Skeletal muscle cell (primary cell): ENCODE measurements at regions not wholly inside any gene's neighbourhood (a gene's known extent, or its start where the extent isn't known, plus 50 kb on each side); places are given as distances from the start of the nearest gene placed in this dataset.
A peak's percentile ranks its signal among the peaks of the same experiment; 100 is the strongest.
"Not testable (repeated sequence)": the region's sequence is repeated elsewhere in the genome, so short reads cannot be mapped to it uniquely, and the experiment has no call there.

Source experiments
- DNase-seq: peaks from one replicate; pipeline ENCODE4 v3.0.0-alpha.2; 2010; ENCODE audit warnings: low read depth
- H3K4me3 ChIP-seq: 2 replicates; pipeline ENCODE4 v1.5.1; 2011; ENCODE audit warnings: low read depth, mild to moderate bottlenecking, control low read depth, low read length, moderate library complexity

DNA sequence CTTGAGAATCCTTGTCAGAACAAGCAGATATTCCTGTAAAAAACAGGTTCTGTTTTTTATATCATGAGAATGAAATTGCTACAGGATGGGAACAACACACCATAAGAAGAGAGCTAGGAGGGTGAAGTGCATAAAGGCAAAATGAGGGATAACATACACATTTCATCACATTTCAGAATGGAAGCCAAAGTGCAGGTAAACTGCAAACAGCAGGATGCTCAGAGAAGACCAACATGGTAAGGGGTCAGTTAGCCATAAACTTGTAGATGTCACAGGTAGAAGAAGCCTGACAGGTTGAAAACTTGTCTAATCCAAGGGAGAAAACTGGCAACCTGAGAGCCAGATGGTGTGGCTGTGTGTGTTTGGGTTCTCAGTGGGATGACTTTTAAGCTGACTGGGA lies 88.9 kb upstream of the FAT1 start:
- DNase-seq = no peak
- no peak overlapping the region for H3K4me3 ChIP-seq

DNA sequence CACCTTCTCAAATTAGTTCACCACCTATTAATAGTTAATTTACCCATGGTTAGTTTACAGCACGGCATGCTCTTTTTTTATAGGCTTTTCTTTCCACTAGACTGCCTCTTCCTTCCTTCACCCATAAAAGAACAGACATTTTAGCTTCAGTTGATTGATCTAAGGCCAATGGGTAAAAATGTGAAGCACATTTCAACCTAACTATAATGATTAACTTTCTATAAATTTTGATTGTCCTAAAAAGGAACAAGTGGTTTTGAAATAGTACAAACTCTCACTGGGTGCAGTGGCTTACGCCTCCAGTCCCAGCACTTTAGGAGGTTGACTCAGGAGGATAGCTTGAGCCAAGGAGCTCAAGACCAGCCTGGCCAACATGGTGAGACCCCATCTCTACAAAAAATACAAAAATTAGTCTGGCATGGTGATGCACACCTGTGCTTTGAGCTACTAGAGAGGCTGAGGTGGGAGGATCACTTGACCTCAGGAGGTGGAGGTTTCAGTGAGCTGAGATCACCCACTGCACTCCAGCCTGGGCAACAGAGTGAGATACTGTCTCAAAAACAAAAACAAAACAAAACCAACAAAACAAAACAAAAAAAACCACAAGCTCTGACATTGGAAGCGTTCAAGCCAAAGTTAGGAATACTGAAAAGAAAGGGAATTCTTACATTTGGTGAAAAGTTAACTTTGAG lies 89.9 kb upstream of the FAT1 start:
- H3K4me3 ChIP-seq = no peak overlapping the region
- DNase-seq = no peak

DNA sequence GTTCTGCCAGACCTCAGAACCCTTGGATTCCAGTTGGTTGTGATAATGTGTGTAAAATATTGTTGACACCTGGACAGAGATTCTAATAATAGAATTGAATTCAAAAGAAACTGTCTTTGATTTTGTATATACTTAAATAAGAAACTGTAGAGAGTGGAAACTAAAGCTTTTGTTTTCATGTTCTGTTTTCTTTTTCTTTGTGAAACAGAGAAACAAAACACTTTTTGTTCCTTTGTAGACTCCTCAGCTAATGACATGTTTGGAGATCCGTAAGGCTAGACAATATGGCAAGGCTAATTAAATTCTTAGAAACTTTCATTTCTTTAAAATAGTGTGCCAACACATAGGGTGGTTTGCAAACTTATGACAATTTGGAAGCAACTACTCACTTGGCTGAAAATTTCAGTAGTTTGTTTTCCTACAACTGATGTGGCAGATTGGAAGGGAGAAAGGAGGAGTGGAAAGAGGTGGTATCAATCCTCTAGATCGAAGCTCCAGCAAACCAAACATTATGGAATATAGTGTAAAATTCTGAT lies 90.9 kb upstream of the FAT1 start:
- DNase-seq = no peak
- no peak overlapping the region for H3K4me3 ChIP-seq

DNA sequence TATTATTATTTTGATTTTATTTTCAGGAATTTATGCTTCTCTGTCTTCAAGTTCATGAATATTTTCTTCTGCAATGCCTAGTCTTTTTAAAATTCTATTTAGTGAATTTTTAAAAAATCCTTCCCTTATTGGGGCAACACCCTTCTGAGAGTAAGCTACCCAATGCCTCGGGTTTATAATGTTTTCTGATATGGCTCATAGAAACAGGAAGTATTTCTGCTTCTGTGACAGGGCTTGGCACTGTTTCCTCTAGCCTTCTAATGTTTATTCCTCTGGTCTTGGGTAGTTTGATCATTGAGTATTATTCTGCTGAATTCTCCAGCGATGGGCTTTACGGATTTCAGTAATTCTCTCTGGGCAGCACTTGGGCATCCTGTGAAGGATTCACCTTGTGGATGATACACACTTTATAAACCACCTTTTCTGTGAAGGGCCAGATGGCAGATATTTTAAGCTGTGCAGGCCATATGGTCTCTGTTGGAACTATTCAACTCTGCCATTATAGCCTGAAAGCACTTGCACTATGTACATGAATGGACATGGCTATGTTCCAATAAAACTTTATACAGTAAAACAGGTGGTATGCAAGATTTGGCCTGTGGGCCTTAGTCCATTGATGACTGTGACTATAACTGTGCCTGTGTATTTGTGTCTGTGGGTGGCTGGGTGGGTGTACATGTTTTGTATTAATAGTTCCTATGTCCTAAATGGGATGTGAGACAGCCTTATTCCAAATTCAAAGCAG lies 95.9 kb upstream of the FAT1 start:
- DNase-seq = no peak
- H3K4me3 ChIP-seq = no peak overlapping the region

GRCh38 chr4:186820391-186820891 lies 96.8 kb upstream of the FAT1 start:
- DNase-seq = no peak
- H3K4me3 ChIP-seq = no peak overlapping the region

DNA sequence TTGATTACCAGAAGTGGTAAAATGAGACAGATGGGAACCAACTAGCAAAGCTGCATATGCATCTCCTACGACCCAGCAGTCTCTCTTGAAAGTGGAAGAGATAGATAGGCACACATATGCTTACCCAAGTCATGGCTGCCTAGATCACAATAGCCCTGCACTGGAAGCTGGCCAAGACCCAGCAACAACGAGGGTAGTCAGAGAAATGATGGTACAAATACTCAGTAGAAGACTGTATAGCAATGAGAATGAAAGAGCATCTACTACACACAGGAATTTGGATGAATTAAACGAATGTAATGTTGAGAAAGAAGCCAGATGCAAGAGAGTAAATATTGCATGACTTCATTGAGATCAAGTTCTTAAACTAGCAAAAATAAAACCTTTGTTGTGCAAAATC lies 100.3 kb upstream of the FAT1 start:
- no peak for DNase-seq
- H3K4me3 ChIP-seq = no peak overlapping the region

DNA sequence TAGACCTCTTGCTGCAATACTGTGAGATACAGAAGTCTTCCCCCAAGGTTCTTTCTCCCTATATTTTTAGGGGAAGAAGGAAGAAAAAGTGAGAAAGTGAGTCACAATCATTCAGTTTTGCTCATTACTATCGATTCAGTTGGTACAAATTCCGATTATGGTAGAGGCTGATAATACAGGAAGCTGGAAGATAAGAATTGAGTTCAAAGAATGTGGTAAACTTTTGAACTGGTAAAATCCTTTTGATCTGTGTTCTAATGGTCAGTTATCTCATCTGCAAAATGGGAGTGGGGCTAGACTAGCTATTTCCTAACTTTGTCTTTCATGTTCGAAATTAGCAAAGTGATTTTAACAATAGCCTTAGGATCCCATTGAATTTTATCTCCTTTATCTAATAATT lies 101.4 kb upstream of the FAT1 start:
- no peak overlapping the region for H3K4me3 ChIP-seq

GRCh38 chr4:186826006-186826405 lies 102.3 kb upstream of the FAT1 start:
- no peak for DNase-seq
- H3K4me3 ChIP-seq = no peak overlapping the region

More for the DNA sequence above, 101.4 kb upstream of the FAT1 start:
- no peak for DNase-seq

DNA sequence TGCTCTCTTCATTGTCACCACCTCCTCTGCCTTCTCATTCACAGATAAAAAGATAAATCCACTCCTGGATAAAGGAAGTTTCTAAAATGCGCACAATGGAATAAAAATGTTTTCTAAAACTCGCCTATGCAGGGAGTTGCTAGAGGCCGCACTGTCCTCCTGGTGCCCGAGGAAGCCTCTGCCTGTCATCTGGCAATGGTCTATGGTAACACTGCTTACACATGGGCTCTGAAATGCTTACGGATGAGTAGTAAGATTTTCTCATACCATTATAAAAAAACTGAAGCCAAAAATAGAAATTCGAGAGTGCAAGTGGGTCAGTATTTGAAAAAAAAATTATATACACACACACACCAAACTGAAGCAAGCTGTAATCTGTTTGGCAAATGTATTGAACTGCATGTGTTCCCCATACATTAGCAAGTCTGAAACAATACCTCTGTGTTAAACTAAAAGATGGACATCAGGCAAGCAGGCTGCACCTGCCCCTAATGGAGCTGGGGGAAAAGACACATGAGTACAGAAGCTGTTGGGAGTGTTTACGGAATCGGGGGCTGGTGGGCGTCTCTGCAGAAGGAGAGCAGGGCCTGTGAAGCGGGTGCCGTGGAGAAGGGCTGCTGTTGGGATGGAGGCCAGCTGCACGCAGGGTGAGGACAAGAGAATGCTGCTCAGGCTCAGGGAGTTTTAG lies 103.3 kb upstream of the FAT1 start:
- no peak for DNase-seq
- no peak overlapping the region for H3K4me3 ChIP-seq

DNA sequence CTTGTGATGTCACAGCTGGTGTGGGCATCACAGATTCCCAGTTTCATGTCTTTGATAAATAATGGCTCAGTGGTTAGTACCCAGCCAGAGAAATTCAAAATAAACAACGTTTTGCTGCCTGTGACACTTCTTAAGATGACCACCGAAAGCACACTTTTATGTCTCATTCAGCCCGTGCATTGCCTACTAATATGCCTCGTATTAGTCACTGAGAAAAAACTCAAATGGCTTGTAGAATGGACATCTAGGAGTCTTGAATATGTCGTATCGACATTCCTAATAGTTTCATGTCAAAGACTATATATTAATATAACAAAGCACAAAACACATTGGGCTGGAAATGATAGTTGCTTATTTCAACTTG lies 103.9 kb upstream of the FAT1 start:
- no peak for DNase-seq
- H3K4me3 ChIP-seq = no peak overlapping the region

GRCh38 chr4:186829097-186829496 lies 105.4 kb upstream of the FAT1 start:
- H3K4me3 ChIP-seq = no peak overlapping the region
- DNase-seq = no peak

- no peak overlapping the region for H3K4me3 ChIP-seq
- DNase-seq = no peak
These were observed 106.2 kb upstream of the FAT1 start for GRCh38 chr4:186829740-186830449.

- no peak for DNase-seq
- no peak overlapping the region for H3K4me3 ChIP-seq
These were observed 107.9 kb upstream of the FAT1 start for GRCh38 chr4:186831574-186831973.

GRCh38 chr4:186832906-186833305 lies 109.2 kb upstream of the FAT1 start:
- DNase-seq = no peak
- no peak overlapping the region for H3K4me3 ChIP-seq

GRCh38 chr4:186837463-186837862 lies 113.8 kb upstream of the FAT1 start:
- DNase-seq, H3K4me3 ChIP-seq: not testable (repeated sequence)

- H3K4me3 ChIP-seq = no peak overlapping the region
- no peak for DNase-seq
These were observed 114.6 kb upstream of the FAT1 start for GRCh38 chr4:186838295-186838694.

DNA sequence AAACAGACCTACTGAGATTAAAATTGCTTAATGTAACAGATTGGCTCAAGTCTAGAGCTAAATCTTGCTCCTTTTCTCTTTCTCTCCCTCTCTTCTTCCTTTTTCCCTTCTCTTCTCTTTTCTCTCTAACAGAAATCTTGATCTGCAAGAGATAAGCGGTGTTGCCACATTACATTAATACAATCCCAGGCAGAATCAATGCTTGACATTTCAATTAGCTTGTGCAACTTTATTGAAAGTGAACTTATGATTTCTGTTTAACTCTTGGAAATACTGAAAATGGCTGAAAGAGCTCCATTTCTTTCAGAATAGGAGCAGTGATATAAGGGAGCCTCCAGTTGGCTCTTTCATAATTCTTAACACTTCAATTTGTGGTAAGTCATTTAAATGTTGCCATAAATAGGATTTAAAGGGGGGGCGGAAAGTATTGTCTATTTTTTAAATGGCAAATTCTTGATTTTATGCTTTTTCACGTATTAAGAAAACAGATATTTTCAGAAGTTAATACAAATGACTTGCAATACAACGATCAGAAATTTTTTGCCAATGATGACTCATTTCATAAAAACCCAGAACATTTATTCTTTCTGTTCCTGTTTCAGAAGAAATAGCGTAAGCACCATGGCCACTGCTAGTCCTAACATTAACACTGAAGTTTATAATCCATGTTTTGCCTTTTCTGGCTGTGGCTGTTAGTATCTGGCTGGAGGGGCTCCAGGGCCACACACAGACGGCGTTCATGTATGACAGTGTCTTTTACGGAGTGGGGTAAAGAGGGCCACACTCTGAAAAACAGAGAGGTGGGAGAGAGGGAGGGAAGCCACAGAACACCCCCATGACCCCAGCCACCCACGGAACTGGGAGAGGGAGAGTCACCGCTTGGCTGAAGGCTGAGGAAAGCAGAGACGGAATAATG lies 115.7 kb upstream of the FAT1 start:
- no peak overlapping the region for H3K4me3 ChIP-seq
- peak; percentile 45 for DNase-seq

DNA sequence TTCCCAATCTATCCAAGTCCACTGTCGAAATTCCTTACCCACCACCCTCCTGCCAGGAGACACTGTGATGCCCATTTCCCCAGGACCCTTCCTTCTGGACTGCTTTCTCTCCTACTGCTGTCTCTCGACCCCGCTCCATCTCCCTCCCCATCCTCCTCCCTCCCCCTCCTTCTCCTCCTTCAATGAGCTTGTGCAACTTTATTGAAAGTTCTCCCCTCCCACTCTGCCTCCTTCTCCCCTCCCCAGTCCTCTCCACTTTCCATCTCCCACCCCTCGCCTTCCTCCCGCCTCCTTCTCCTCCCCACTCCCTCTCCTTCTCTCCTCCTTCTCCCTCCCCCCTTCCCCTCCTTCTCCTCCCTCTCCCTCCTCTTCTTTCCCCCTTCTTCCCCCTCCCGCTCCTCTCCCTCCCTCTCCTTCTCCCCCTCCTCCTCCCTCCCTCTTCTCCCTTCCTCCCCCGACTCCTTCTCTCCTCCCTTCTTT lies 116.6 kb upstream of the FAT1 start:
- no peak overlapping the region for H3K4me3 ChIP-seq

More for the DNA sequence above, 116.6 kb upstream of the FAT1 start:
- DNase-seq = no peak
